ENCODE measurements at regions not wholly inside any gene's neighbourhood (a gene's known extent, or its start where the extent isn't known, plus 50 kb on each side); places are given as distances from the start of the nearest gene placed in this dataset.

GRCh38 chr14:39673734-39674133 is 241.5 kb upstream of the FBXO33 start:
- DNase-seq (ENCODE audit: low read depth in 1 of 2, low spot score in 1 of 2) (no peak), FAIRE-seq (no peak), ATAC-seq (no peak)
- H3K4me2 ChIP-seq, result no peak overlapping the region
- CTCF ChIA-PET, result no interaction called here
- no peaks in the 10 kb centered on the region for H3K9me3 ChIP-seq
- TF ChIP-seq EP300 (IDR thresholded peaks at IDR 0.05) (no peak), HES2 (IDR thresholded peaks at IDR 0.05) (no peak), KDM1A (IDR thresholded peaks at IDR 0.05; ENCODE audit: low read depth) (no peak), MAX (IDR thresholded peaks at IDR 0.05) (no peak), FOXS1 (CRISPR knock-in tag; IDR thresholded peaks at IDR 0.05) (no peak), ZSCAN20 (CRISPR knock-in tag; IDR thresholded peaks at IDR 0.05) (no peak)
- POLR2A ChIA-PET, result no interaction called here
- no peak overlapping the region for H3K27ac ChIP-seq
- 0% methylated on average over 3 of the region's 3 CpGs for WGBS (ENCODE audit: missing lambda C conversion rate)
- H3K4me1 ChIP-seq, result no peaks in the 10 kb centered on the region
- H3K4me3 ChIP-seq, result no peak overlapping the region

- ChIA-PET POLR2A (no interaction called here), CTCF (no interaction called here)
- H3K27ac ChIP-seq, result no peak overlapping the region
- H3K4me2 ChIP-seq, result no peak overlapping the region
- 38% methylated on average over 2 of the region's 2 CpGs for WGBS (ENCODE audit: missing lambda C conversion rate)
- no peak overlapping the region for H3K4me3 ChIP-seq
- TF ChIP-seq REST (IDR thresholded peaks at IDR 0.05) (no peak), ELK1 (IDR thresholded peaks at IDR 0.05; ENCODE audit: low read depth, low read length) (no peak), TP53 (CRISPR knock-in tag; IDR thresholded peaks at IDR 0.05) (no peak), KDM5A (IDR thresholded peaks at IDR 0.05) (no peak), EP300 (IDR thresholded peaks at IDR 0.05) (no peak), FOSB (CRISPR knock-in tag; IDR thresholded peaks at IDR 0.05) (no peak), RCOR1 (IDR thresholded peaks at IDR 0.05; ENCODE audit: low read depth, low read length) (no peak), KDM1A (IDR thresholded peaks at IDR 0.05; ENCODE audit: low read depth) (no peak)
- H3K4me1 ChIP-seq, result no peaks in the 10 kb centered on the region
- no peaks in the 10 kb centered on the region for H3K9me3 ChIP-seq
- ATAC-seq, result no peak
- no peak for DNase-seq (ENCODE audit: low read depth in 1 of 2, low spot score in 1 of 2)
- FAIRE-seq, result no peak
Observed at GRCh38 chr14:39673270-39673711, 241.1 kb upstream of the FBXO33 start.

- ATAC-seq (no peak), FAIRE-seq (no peak), DNase-seq (ENCODE audit: low read depth in 1 of 2, low spot score in 1 of 2) (no peak)
- CTCF ChIA-PET, result no interaction called here
- WGBS (ENCODE audit: missing lambda C conversion rate), result 0% methylated on average over 1 of the region's 1 CpG
- POLR2A ChIA-PET, result no interaction called here
- Histone ChIP-seq H3K27ac (no peak overlapping the region), H3K4me3 (no peak overlapping the region), H3K4me1 (no peaks in the 10 kb centered on the region), H3K4me2 (no peak overlapping the region), H3K9me3 (no peaks in the 10 kb centered on the region)
- TF ChIP-seq RFX5 (IDR thresholded peaks at IDR 0.05), result no peak
- TF ChIP-seq BHLHE40 (IDR thresholded peaks at IDR 0.05; ENCODE audit: low read depth, low read length), result no peak
- TF ChIP-seq CTCF (IDR thresholded peaks at IDR 0.05), result no peak
- TF ChIP-seq CBX8 (IDR thresholded peaks at IDR 0.05), result no peak
- TF ChIP-seq CHD2 (IDR thresholded peaks at IDR 0.05; ENCODE audit: low read length, partially characterized antibody), result no peak
- TF ChIP-seq TP53 (CRISPR knock-in tag; IDR thresholded peaks at IDR 0.05), result no peak
Observed at GRCh38 chr14:39668449-39668848, 236.2 kb upstream of the FBXO33 start.

Measured in A549 (cell line).